ENCODE measurements at regions not wholly inside any gene's neighbourhood (a gene's known extent, or its start where the extent isn't known, plus 50 kb on each side); places are given as distances from the start of the nearest gene placed in this dataset.

GRCh38 chr11:10945196-10945595, 87.3 kb upstream of the ZBED5 start:
- H3K4me3 Mint-ChIP-seq = no peak overlapping the region
- no peak for DNase-seq (ENCODE audit: low spot score)
- ChIA-PET CTCF (interaction anchor here (4.1 kb wide), 1 partner anchor 11 kb away, joined by 33 read pairs; no protein-coding TSS in a partner anchor), POLR2A (no interaction called here)
- peaks cover 12% of the 10 kb centered on the region for H3K9me3 Mint-ChIP-seq
- TF ChIP-seq MYBL2 (CRISPR knock-in tag; IDR thresholded peaks at IDR 0.05) (no peak), NR1H2 (CRISPR knock-in tag; IDR thresholded peaks at IDR 0.05) (no peak), TP53 (CRISPR knock-in tag; IDR thresholded peaks at IDR 0.05) (no peak)
- H3K4me1 Mint-ChIP-seq = no peaks in the 10 kb centered on the region
- H3K27me3 Mint-ChIP-seq (ENCODE audit: low read depth) = no peaks in the 10 kb centered on the region; the same call in 1 of the 2 replicates
- H3K27ac Mint-ChIP-seq = no peak overlapping the region
- no peak for ATAC-seq
- no peaks in the 10 kb centered on the region for H3K36me3 Mint-ChIP-seq

GRCh38 chr11:10943968-10944367, 86.1 kb upstream of the ZBED5 start:
- TF ChIP-seq ATF2 (CRISPR knock-in tag; IDR thresholded peaks at IDR 0.05; ENCODE audit: borderline replicate concordance, low read depth) = no peak
- TF ChIP-seq ZSCAN18 (CRISPR knock-in tag; IDR thresholded peaks at IDR 0.05) = no peak
- no peak for TF ChIP-seq HMGA2 (CRISPR knock-in tag; IDR thresholded peaks at IDR 0.05)
- no peak for TF ChIP-seq ZMAT4 (CRISPR knock-in tag; IDR thresholded peaks at IDR 0.05)
- TF ChIP-seq PRDM15 (CRISPR knock-in tag; IDR thresholded peaks at IDR 0.05) = no peak
- TF ChIP-seq GRHL2 (CRISPR knock-in tag; IDR thresholded peaks at IDR 0.05; ENCODE audit: insufficient replicate concordance, severe bottlenecking) = no peak
- no peak for TF ChIP-seq ESRRA (CRISPR knock-in tag; IDR thresholded peaks at IDR 0.05; ENCODE audit: borderline replicate concordance)
- no peak for TF ChIP-seq NR3C1 (CRISPR knock-in tag; conservative IDR thresholded peaks at IDR 0.05; ENCODE audit: low read depth)
- TF ChIP-seq MAX (CRISPR knock-in tag; IDR thresholded peaks at IDR 0.05) = no peak
- TF ChIP-seq TEAD1 (CRISPR knock-in tag; IDR thresholded peaks at IDR 0.05) = no peak
- no peak for TF ChIP-seq ZNF423 (CRISPR knock-in tag; IDR thresholded peaks at IDR 0.05)
- TF ChIP-seq NR1H2 (CRISPR knock-in tag; IDR thresholded peaks at IDR 0.05) = no peak
- ATAC-seq = no peak
- Mint-ChIP-seq H3K27ac (no peak overlapping the region), H3K4me1 (no peaks in the 10 kb centered on the region), H3K27me3 (ENCODE audit: low read depth) (no peaks in the 10 kb centered on the region; the same call in 1 of the 2 replicates), H3K36me3 (no peaks in the 10 kb centered on the region), H3K9me3 (peaks cover under 1% of the 10 kb centered on the region; the same call in 1 of the 2 replicates), H3K4me3 (no peak overlapping the region)
- ChIA-PET CTCF (interaction anchor here (1.1 to 4.1 kb wide), 4 partner anchors 10 to 84 kb away, joined by 3 to 33 read pairs (median 5); no protein-coding TSS in a partner anchor), POLR2A (interaction anchor here (1.5 kb wide), 1 partner anchor 13 kb away, joined by 3 read pairs; no protein-coding TSS in a partner anchor)
- no peak for DNase-seq (ENCODE audit: low spot score)

GRCh38 chr11:10942620-10943019, 84.8 kb upstream of the ZBED5 start:
- no peaks in the 10 kb centered on the region; the same call in 1 of the 2 replicates for H3K27me3 Mint-ChIP-seq (ENCODE audit: low read depth)
- no peaks in the 10 kb centered on the region for H3K36me3 Mint-ChIP-seq
- no peaks in the 10 kb centered on the region for H3K4me1 Mint-ChIP-seq
- H3K27ac Mint-ChIP-seq = no peak overlapping the region
- H3K4me3 Mint-ChIP-seq = no peak overlapping the region
- no peaks in the 10 kb centered on the region for H3K9me3 Mint-ChIP-seq
- DNase-seq (ENCODE audit: low spot score) (no peak), ATAC-seq (no peak)
- ChIA-PET CTCF (interaction anchor here (1.1 to 4.1 kb wide), 3 partner anchors 9 to 85 kb away, joined by 3 to 33 read pairs (median 5); no protein-coding TSS in a partner anchor), POLR2A (interaction anchor here (0.6 to 1.5 kb wide), 2 partner anchors 9 to 11 kb away, joined by 3 read pairs; no protein-coding TSS in a partner anchor)
- TF ChIP-seq PREB (CRISPR knock-in tag; IDR thresholded peaks at IDR 0.05; ENCODE audit: borderline replicate concordance) (no peak), OVOL2 (CRISPR knock-in tag; IDR thresholded peaks at IDR 0.05; ENCODE audit: borderline replicate concordance) (no peak), FOXK1 (CRISPR knock-in tag; IDR thresholded peaks at IDR 0.05) (no peak), ZNF423 (CRISPR knock-in tag; IDR thresholded peaks at IDR 0.05) (no peak), ZNF671 (CRISPR knock-in tag; IDR thresholded peaks at IDR 0.05) (no peak), EMX1 (CRISPR knock-in tag; IDR thresholded peaks at IDR 0.05) (no peak), FOXP4 (CRISPR knock-in tag; IDR thresholded peaks at IDR 0.05) (no peak), MXD4 (CRISPR knock-in tag; IDR thresholded peaks at IDR 0.05; ENCODE audit: borderline replicate concordance) (no peak)
